ENCODE measurements at regions not wholly inside any gene's neighbourhood (a gene's known extent, or its start where the extent isn't known, plus 50 kb on each side); places are given as distances from the start of the nearest gene placed in this dataset.

DNA sequence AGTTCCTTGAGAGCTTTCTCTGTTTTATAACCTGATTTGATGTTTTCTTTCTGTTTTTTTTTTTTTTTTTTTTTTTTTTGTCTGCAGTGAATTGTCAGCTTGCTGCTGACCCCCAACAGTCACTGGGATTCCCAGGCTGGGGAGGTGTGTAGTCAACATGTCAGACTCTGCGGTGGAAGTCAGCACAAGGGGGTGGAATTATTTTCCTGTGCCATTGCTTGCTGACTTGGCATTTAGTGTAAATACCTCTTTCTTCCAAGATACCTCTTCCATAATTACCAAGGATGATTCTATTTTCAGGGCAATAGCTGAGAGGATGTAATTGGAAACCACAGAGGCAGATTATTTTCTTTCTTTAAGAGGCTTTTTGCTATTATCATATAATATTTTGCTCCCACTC is 266.3 kb downstream of the CCDC85A start:
- WGBS, 3 donors, result 35 to 58% (median 44%) methylated on average over 1 of the region's 1 CpG
- no peak for TF ChIP-seq EP300 (IDR thresholded peaks at IDR 0.05)
- TF ChIP-seq POLR2A (IDR thresholded peaks at IDR 0.05), result no peak
- TF ChIP-seq, protein P1, sequence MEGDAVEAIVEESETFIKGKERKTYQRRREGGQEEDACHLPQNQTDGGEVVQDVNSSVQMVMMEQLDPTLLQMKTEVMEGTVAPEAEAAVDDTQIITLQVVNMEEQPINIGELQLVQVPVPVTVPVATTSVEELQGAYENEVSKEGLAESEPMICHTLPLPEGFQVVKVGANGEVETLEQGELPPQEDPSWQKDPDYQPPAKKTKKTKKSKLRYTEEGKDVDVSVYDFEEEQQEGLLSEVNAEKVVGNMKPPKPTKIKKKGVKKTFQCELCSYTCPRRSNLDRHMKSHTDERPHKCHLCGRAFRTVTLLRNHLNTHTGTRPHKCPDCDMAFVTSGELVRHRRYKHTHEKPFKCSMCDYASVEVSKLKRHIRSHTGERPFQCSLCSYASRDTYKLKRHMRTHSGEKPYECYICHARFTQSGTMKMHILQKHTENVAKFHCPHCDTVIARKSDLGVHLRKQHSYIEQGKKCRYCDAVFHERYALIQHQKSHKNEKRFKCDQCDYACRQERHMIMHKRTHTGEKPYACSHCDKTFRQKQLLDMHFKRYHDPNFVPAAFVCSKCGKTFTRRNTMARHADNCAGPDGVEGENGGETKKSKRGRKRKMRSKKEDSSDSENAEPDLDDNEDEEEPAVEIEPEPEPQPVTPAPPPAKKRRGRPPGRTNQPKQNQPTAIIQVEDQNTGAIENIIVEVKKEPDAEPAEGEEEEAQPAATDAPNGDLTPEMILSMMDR (IDR thresholded peaks at IDR 0.05), result no peak
- H3K4me1 ChIP-seq (ENCODE audit: insufficient read depth), result no peaks in the 10 kb centered on the region
- H3K9me3 ChIP-seq, result no peaks in the 10 kb centered on the region
- H3K4me3 ChIP-seq, result no peak overlapping the region
- H3K36me3 ChIP-seq, result no peaks in the 10 kb centered on the region
- no peak overlapping the region for H3K27ac ChIP-seq
- intact Hi-C loops (cut with DNase I), result no loop called here
- DNase-seq, result no peak
- H3K27me3 ChIP-seq, result no peaks in the 10 kb centered on the region

DNA sequence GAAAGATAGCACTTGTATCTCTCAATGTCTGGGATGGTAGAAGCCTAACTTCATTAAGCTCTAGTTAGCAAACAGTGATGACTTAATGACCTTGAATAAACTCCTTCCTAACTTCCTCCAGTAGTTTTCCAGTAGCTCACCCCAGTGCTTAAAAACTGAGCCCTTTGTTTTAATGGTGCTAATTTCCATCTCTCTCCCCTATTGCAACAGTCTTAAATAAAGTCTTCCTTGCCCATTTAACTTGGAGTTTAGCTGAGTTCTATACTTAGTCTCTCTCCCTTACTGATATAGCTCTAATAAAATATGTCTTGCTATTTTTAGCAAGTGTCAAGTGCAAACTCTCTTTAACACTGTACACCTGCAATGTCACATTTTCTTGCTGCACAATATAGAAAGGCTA is 267.0 kb downstream of the CCDC85A start:
- intact Hi-C loops (cut with DNase I), result no loop called here
- no peaks in the 10 kb centered on the region for H3K27me3 ChIP-seq
- H3K4me1 ChIP-seq (ENCODE audit: insufficient read depth), result no peaks in the 10 kb centered on the region
- no peak for DNase-seq
- TF ChIP-seq, protein P1 (IDR thresholded peaks at IDR 0.05), result no peak
- TF ChIP-seq EP300 (IDR thresholded peaks at IDR 0.05), result no peak
- no peak for TF ChIP-seq POLR2A (IDR thresholded peaks at IDR 0.05)
- no peak overlapping the region for H3K4me3 ChIP-seq
- H3K36me3 ChIP-seq, result no peaks in the 10 kb centered on the region
- no peak overlapping the region for H3K27ac ChIP-seq
- no peaks in the 10 kb centered on the region for H3K9me3 ChIP-seq

- TF ChIP-seq, protein P1 (IDR thresholded peaks at IDR 0.05), result no peak
- no peak for TF ChIP-seq POLR2A (IDR thresholded peaks at IDR 0.05)
- TF ChIP-seq EP300 (IDR thresholded peaks at IDR 0.05), result no peak
- Histone ChIP-seq H3K27me3 (no peaks in the 10 kb centered on the region), H3K9me3 (no peaks in the 10 kb centered on the region), H3K4me1 (ENCODE audit: insufficient read depth) (no peaks in the 10 kb centered on the region), H3K36me3 (no peaks in the 10 kb centered on the region), H3K4me3 (no peak overlapping the region), H3K27ac (no peak overlapping the region)
- no peak for DNase-seq
- 75 to 80% (median 76%) methylated on average over 2 of the region's 2 CpGs for WGBS, 3 donors
- intact Hi-C loops (cut with DNase I), result no loop called here
These were observed 271.9 kb downstream of the CCDC85A start for GRCh38 chr2:56455642-56456041.

- no peak overlapping the region for H3K4me3 ChIP-seq
- no peak for DNase-seq
- no peaks in the 10 kb centered on the region for H3K36me3 ChIP-seq
- 79 to 85% (median 83%) methylated on average over 1 of the region's 1 CpG for WGBS, 3 donors
- no peaks in the 10 kb centered on the region for H3K4me1 ChIP-seq (ENCODE audit: insufficient read depth)
- intact Hi-C loops (cut with DNase I), result no loop called here
- TF ChIP-seq POLR2A (IDR thresholded peaks at IDR 0.05), result no peak
- TF ChIP-seq, protein P1 (IDR thresholded peaks at IDR 0.05), result no peak
- TF ChIP-seq EP300 (IDR thresholded peaks at IDR 0.05), result no peak
- no peaks in the 10 kb centered on the region for H3K9me3 ChIP-seq
- no peak overlapping the region for H3K27ac ChIP-seq
- no peaks in the 10 kb centered on the region for H3K27me3 ChIP-seq
These were observed 273.0 kb downstream of the CCDC85A start for GRCh38 chr2:56456791-56457190.

- H3K36me3 ChIP-seq, result no peaks in the 10 kb centered on the region
- no peak for DNase-seq
- WGBS, 3 donors, result 57 to 73% (median 62%) methylated on average over 1 of the region's 1 CpG
- H3K27me3 ChIP-seq, result no peaks in the 10 kb centered on the region
- H3K4me3 ChIP-seq, result no peak overlapping the region
- TF ChIP-seq, protein P1 (IDR thresholded peaks at IDR 0.05), result no peak
- TF ChIP-seq EP300 (IDR thresholded peaks at IDR 0.05) (no peak), POLR2A (IDR thresholded peaks at IDR 0.05) (no peak)
- intact Hi-C loops (cut with DNase I), result no loop called here
- H3K27ac ChIP-seq, result no peak overlapping the region
- no peaks in the 10 kb centered on the region for H3K9me3 ChIP-seq
- no peaks in the 10 kb centered on the region for H3K4me1 ChIP-seq (ENCODE audit: insufficient read depth)
These were observed 276.7 kb downstream of the CCDC85A start for GRCh38 chr2:56460508-56460907.

All from ovary (tissue), 7 donors.